HG03354 (cell line): ENCODE measurements at regions not wholly inside any gene's neighbourhood (a gene's known extent, or its start where the extent isn't known, plus 50 kb on each side); places are given as distances from the start of the nearest gene placed in this dataset.
"Not testable (repeated sequence)": the region's sequence is repeated elsewhere in the genome, so short reads cannot be mapped to it uniquely, and the experiment has no call there.

Source experiments
- ATAC-seq: cut with Tn5 transposase; IDR thresholded peaks from one replicate; pipeline ENCODE4 v1.9.1; 2021; ENCODE audit warnings: mild to moderate bottlenecking; ENCODE audit not compliant: unreplicated experiment, poor library complexity, severe bottlenecking

- ATAC-seq: no peak
Observed at GRCh38 chr13:85551012-85551411, 248.2 kb downstream of the SLITRK6 start.

- no peak for ATAC-seq
Observed at GRCh38 chr13:85549819-85550218, 249.4 kb downstream of the SLITRK6 start.

- ATAC-seq: not testable (repeated sequence)
Observed at GRCh38 chr13:85548845-85549244, 250.4 kb downstream of the SLITRK6 start.

GRCh38 chr13:85545771-85546170 lies 253.4 kb downstream of the SLITRK6 start:
- ATAC-seq: no peak

DNA sequence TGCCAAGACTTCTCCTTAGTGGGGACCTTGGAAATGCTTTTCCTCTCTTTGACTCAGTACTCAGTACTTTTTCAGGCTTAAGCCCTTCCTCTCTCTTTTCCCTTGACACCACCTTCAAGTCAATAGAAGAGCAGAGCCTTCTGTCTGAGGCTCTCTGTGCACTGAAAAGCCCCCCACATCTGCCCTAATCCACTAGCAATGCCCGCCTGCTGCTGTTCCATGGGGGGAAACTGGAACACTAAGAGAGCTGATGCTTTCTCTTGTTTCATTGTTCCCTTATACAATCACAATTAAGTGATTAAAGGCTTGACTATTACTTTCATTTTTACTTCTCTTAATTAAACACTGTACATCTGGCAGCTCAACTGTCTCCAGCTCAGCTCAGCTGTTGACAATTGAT lies 254.5 kb downstream of the SLITRK6 start:
- no peak for ATAC-seq

- no peak for ATAC-seq
Observed at GRCh38 chr13:85543144-85543543, 256.1 kb downstream of the SLITRK6 start.

- no peak for ATAC-seq
Observed at GRCh38 chr13:85541476-85541875, 257.7 kb downstream of the SLITRK6 start.

DNA sequence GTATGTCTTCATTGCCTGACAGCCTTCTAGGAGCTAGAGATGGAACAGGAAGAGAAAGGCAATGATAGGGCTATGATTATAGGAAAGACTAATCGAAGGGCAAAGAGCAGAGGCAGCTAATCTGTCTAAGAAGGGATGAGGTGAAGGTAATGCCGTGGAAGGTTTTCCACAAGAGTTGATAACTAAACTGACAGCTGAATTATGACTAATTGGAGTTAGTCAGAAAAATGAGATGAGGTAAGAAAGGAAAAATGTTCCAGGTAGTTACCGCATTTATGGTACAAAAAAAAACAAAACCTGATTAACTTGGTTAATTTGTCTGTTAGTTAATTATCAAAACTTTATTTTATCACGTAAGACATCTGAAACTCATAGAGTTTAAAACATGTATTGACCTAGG lies 260.3 kb downstream of the SLITRK6 start:
- no peak for ATAC-seq

DNA sequence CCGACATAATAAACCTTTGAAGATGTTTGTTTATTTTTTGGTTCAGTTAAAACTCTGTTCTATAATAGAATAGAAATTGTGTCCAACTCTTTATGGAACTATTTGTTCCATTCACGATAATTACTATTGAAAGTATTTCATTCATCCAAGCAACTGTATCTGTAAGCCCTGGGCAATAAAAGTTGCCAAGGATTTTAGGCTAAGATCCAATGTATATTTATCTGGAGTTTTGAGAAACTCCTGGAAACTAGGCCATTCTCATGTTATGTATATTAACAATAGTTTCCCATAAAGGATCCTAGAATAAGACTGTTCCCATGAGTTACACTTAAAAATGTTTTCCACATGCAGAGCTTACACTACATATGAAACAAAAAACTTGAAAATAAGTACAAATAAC lies 261.6 kb downstream of the SLITRK6 start:
- ATAC-seq: no peak

DNA sequence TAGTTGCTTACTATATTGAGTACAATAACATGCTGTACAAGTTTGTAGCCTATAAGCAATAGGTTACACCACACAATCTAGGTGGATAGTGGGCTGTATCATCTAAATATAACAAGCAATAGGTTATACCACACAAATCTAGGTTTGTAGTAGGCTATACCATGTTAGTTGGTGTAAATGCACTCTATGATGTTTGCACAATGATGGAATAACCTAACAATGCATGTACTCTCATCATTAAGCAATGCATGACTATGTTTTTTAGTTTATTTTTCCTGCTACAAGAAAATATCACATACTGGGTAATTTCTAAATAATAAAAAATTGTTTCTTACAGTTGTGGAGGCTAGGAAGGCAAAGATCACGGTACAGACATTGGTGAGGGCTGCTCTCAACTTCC lies 262.5 kb downstream of the SLITRK6 start:
- ATAC-seq: no peak

- ATAC-seq: no peak
Observed at GRCh38 chr13:85535316-85536084, 263.7 kb downstream of the SLITRK6 start.

- ATAC-seq: no peak
Observed at GRCh38 chr13:85533911-85534310, 265.3 kb downstream of the SLITRK6 start.

DNA sequence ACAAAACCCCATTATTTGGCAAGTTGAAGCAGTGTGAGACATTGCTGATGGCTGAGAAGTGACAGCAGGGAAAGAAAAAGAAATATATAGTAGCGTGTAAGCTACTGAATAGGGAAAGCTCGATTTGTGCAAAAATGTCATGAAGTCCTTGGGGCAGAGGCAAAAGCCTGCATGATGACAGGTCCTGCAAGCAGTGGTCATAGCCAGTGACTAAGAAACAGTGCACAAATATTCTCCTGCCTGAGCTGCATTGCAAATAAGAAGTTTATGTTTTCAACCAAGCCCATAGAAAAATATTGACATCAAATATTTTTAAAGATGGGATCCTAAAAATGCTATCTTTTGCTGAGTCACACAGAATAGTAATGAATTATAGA lies 270.0 kb downstream of the SLITRK6 start:
- ATAC-seq: no peak

DNA sequence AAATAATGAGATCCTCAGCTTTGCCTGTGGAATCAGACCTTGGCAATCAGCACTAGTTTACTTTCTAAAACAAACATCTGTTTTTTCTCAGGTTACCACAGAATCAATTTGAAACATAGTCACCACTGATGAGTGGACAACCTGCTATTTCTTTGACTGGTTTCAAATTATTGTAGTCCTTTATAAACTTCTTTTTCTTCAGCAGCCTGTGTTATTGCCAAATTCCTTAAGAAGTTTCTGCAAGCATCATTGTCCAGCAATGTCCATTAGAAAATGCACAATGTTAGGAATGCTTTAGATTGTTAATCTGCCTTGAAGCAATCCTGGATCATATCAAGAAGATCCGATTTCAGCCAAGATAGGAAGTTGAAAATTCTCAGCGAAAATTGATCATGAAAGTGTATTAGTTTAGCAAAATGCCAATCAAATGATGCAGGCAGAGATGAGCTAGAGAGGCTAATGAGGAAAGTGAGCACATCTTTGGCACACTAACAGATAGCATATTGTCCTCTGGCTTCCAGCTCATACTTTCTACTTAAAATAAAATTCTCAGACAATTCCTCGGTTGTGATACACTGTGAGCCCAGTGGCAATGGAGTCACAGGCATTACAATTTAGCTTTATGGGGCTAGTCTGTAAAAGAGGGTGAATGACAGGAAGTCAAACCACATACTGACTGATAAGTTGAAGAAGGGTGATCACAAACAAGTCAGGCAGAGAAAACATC lies 270.6 kb downstream of the SLITRK6 start:
- ATAC-seq: no peak

- no peak for ATAC-seq
Observed at GRCh38 chr13:85527316-85527715, 271.9 kb downstream of the SLITRK6 start.

- no peak for ATAC-seq
Observed at GRCh38 chr13:85525411-85525810, 273.8 kb downstream of the SLITRK6 start.

- ATAC-seq: no peak
Observed at GRCh38 chr13:85521657-85522056, 277.6 kb downstream of the SLITRK6 start.

DNA sequence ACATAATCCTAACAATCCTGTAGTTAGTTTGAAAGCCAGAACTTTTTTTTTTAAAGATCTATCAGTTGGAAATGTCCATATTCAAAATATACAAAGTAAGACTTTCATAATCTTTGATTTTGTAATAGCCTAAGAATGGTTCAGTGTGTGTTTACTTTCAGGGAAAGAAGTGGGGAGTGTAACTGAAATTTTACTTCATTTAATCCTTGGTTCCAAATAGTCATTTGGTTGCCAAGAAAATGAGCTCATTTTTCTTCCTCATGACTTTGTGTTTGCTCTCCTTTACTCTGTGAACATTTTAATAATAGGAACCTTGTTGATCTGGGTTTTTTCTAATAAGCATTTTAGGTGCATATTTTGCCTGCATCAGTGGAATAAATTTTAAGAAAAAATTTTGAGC lies 278.8 kb downstream of the SLITRK6 start:
- ATAC-seq: no peak

DNA sequence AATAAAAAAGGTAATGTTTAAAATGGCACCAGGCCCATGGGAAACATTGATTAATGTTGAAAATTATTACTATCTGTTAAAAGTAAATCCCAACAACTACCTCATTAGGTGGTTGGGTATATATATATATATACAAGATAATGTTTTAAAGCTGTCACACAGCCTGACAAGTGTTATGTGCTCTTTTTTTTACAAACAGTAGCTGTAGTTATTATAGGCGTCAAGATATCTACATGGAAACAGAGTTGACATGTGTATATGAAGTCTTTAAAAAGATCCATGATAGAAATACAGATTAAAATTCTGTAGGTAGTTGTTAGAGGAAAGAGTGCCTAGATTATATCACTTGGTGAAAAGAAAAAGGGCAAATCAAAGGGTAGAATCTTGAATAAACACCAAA lies 279.9 kb downstream of the SLITRK6 start:
- no peak for ATAC-seq

DNA sequence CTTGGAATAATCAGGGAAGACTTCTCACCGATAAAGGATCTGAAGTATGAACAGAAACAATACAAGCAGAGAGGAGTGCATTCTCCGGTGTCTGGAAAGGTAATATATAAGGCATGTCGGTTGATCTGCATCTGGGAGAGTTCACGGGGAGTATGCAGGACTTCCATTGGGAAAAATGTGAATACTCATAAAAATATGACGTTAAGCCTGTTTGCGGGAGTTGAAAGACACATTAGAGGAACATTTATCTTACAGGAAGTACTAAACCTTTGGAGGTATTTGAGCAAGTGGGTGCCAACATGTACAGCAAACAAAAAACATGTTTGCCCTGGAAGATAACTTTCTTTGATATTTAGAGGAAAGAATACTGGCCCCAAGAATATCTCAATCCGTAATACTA lies 286.8 kb downstream of the SLITRK6 start:
- no peak for ATAC-seq

DNA sequence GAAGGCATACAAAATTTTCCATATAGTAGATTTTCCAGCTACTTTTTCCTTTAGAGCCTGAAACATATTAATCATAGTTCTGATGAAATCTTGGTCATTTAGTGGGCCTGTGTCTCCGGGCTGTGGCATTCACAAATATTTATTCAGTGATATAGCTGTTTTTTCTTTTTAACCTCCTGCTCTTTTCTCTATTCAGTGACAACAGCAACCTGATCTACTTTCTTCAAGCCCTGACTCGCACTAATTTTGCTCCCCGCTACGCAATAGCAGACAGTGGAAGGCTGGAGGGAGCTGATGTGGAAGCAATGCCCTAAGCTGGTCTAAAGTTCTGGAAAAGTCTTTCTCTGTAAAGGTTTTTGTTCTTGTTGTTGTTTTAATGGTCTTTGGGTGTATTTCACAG lies 289.7 kb downstream of the SLITRK6 start:
- no peak for ATAC-seq
